Smooth muscle cell (in vitro differentiated cells): ENCODE measurements at regions not wholly inside any gene's neighbourhood (a gene's known extent, or its start where the extent isn't known, plus 50 kb on each side); places are given as distances from the start of the nearest gene placed in this dataset.

Source experiments
- DNase-seq: peaks from one replicate; lab custom pipeline; 2025; ENCODE audit not compliant: unreplicated experiment; lab: John Stamatoyannopoulos, UW
- H2AFZ ChIP-seq: fragments of 200-600 bp; sonication (generic); 2 replicates; pipeline ENCODE4 v1.6.0; 2016; ENCODE audit warnings: antibody characterized with exemption, low read depth, mild to moderate bottlenecking
- H3F3A ChIP-seq: fragments of 200-600 bp; sonication (generic); 2 replicates; pipeline ENCODE4 v1.6.0; 2017; ENCODE audit warnings: antibody characterized with exemption, low read depth
- H3K27ac ChIP-seq: fragments of 200-600 bp; sonication (generic); 2 replicates; pipeline ENCODE4 v1.5.1; 2016; ENCODE audit warnings: low read depth, mild to moderate bottlenecking
- H3K27me3 ChIP-seq: fragments of 200-600 bp; sonication (generic); 2 replicates; pipeline ENCODE4 v1.6.1; 2016; ENCODE audit warnings: low read depth, mild to moderate bottlenecking
- H3K36me3 ChIP-seq: fragments of 200-600 bp; sonication (generic); 2 replicates; pipeline ENCODE4 v1.5.1; 2016; ENCODE audit warnings: low read depth
- H3K4me1 ChIP-seq: fragments of 200-600 bp; sonication (generic); 2 replicates; pipeline ENCODE4 v1.5.1; 2016; ENCODE audit warnings: low read depth
- H3K4me2 ChIP-seq: fragments of 200-600 bp; sonication (generic); 2 replicates; pipeline ENCODE4 v1.6.0; 2016; ENCODE audit warnings: mild to moderate bottlenecking
- H3K4me3 ChIP-seq: fragments of 200-600 bp; sonication (generic); 2 replicates; pipeline ENCODE4 v1.5.1; 2016; ENCODE audit warnings: mild to moderate bottlenecking
- H3K79me2 ChIP-seq: fragments of 200-600 bp; sonication (generic); 2 replicates; pipeline ENCODE4 v1.6.0; 2016; ENCODE audit warnings: low read depth, mild to moderate bottlenecking
- H3K9ac ChIP-seq: fragments of 200-600 bp; sonication (generic); 2 replicates; pipeline ENCODE4 v1.6.0; 2016; ENCODE audit warnings: low read depth
- H3K9me3 ChIP-seq: fragments of 200-600 bp; sonication (generic); replicated peaks from 2 replicates; pipeline ENCODE4 v1.5.1; 2016; ENCODE audit warnings: low read depth
- H4K20me1 ChIP-seq: fragments of 200-600 bp; sonication (generic); 2 replicates; pipeline ENCODE4 v1.6.0; 2016; ENCODE audit warnings: low read depth
- WGBS: methylation state at CpG from one replicate; pipeline ENCODE4 v1.1.7; 2016; ENCODE audit warnings: low lambda C conversion rate; 5-methylcytosine and 5-hydroxymethylcytosine counted together
- TF ChIP-seq, protein P1 (sequence below): fragments of 200-600 bp; sonication (generic); IDR thresholded peaks from 2 replicates; pipeline ENCODE4 v1.5.1; 2017; ENCODE audit warnings: borderline replicate concordance, mild to moderate bottlenecking, antibody characterized with exemption; ENCODE audit not compliant: insufficient read depth, poor library complexity, severe bottlenecking

DNA sequence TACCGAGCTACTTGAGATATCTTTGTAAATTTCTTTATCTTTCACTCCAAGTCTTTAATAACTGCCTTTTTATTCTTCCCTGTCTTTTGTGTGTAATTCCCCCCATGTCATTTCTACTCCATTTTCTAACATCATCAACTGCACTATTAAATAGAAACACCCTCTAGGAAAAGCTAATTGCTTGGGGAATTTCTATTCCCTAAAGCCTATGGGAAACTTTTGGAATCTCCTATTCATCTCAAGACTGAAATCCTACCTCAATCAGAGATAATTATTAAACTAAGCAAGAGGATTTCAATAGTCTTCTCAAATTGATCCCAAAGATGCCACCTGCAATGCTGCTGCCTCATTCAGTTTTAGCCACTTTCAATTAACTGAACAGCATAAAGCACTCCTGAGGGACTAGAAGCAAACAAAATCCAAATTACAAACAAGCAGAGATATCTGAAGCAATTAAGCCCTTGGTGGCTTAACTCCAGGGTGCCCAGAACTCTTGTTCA, 598.7 kb downstream of the IGSF11 start:
- WGBS = 90% methylated on average over 1 of the region's 1 CpG
- no peak overlapping the region for H3K4me3 ChIP-seq
- H3K9ac ChIP-seq = no peak overlapping the region
- H3F3A ChIP-seq = no peaks in the 10 kb centered on the region
- no peaks in the 10 kb centered on the region for H3K9me3 ChIP-seq
- no peak overlapping the region for H3K27ac ChIP-seq
- no peaks in the 10 kb centered on the region for H3K36me3 ChIP-seq
- H4K20me1 ChIP-seq = no peaks in the 10 kb centered on the region
- TF ChIP-seq, protein P1, sequence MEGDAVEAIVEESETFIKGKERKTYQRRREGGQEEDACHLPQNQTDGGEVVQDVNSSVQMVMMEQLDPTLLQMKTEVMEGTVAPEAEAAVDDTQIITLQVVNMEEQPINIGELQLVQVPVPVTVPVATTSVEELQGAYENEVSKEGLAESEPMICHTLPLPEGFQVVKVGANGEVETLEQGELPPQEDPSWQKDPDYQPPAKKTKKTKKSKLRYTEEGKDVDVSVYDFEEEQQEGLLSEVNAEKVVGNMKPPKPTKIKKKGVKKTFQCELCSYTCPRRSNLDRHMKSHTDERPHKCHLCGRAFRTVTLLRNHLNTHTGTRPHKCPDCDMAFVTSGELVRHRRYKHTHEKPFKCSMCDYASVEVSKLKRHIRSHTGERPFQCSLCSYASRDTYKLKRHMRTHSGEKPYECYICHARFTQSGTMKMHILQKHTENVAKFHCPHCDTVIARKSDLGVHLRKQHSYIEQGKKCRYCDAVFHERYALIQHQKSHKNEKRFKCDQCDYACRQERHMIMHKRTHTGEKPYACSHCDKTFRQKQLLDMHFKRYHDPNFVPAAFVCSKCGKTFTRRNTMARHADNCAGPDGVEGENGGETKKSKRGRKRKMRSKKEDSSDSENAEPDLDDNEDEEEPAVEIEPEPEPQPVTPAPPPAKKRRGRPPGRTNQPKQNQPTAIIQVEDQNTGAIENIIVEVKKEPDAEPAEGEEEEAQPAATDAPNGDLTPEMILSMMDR = no peak
- no peaks in the 10 kb centered on the region for H3K79me2 ChIP-seq
- DNase-seq = no peak
- H3K27me3 ChIP-seq = no peaks in the 10 kb centered on the region
- no peak overlapping the region for H2AFZ ChIP-seq
- peaks cover 3% of the 10 kb centered on the region for H3K4me1 ChIP-seq
- H3K4me2 ChIP-seq = no peak overlapping the region

DNA sequence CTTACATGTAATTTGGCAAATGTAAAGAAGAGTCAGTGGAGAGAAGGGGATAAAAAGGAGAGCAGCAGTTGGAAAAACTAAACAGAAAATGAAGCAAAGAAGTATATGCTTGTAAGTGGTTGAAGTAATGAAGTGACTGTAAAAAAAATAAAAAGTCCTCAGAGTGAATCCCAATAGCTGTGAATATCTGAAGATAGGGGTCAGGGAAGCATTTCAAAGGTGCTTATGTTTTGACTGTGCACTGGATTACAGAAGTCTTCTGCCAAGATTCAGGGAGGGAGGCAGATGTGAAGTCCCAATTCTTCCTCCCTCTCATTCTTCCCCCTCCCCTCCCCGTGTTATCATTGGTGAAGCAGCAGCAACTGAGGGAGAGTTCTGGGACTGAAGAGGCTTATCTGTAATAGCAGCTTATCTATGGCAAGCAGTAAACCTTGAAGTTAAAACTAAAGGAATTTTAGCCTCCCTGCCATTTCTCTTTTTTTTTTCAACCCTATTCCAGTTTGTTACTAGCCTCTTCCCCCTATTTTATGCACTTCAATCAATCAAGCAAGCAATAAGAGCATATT, 597.9 kb downstream of the IGSF11 start:
- Histone ChIP-seq H3K4me1 (peaks cover 3% of the 10 kb centered on the region), H4K20me1 (no peaks in the 10 kb centered on the region), H3K79me2 (no peaks in the 10 kb centered on the region), H3K27me3 (no peaks in the 10 kb centered on the region), H3K36me3 (no peaks in the 10 kb centered on the region), H3K9me3 (no peaks in the 10 kb centered on the region), H3K9ac (no peak overlapping the region), H2AFZ (no peak overlapping the region), H3K4me3 (no peak overlapping the region), H3K27ac (no peak overlapping the region), H3K4me2 (no peak overlapping the region), H3F3A (no peaks in the 10 kb centered on the region)
- WGBS = 25% methylated on average over 1 of the region's 1 CpG
- no peak for DNase-seq
- TF ChIP-seq, protein P1 = no peak

DNA sequence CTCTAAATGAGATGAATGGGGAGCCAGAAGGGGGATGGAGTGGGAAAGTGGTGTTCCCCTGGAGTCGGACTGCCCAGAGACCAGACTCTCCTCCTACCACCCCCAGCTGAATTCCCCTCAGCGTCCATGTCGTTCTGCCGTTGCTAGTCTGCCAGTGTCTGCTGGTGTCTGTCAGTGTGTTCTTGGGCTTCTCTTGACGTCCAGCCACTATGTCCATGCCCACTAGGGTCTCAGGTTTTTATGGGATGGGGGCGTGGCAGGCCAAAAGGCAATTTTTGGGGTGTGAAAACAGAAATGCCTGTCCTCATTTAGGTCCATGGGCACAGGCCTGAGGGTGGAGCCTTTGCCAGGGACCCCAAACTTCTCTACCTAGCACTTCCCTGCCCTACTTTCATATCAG, 589.6 kb downstream of the IGSF11 start:
- Histone ChIP-seq H3K9ac (no peak overlapping the region), H3K4me2 (no peak overlapping the region), H3K27ac (no peak overlapping the region), H3K9me3 (no peaks in the 10 kb centered on the region), H3K4me1 (no peaks in the 10 kb centered on the region), H3K27me3 (no peaks in the 10 kb centered on the region), H3K36me3 (no peaks in the 10 kb centered on the region), H3F3A (no peaks in the 10 kb centered on the region), H2AFZ (no peak overlapping the region), H3K79me2 (no peaks in the 10 kb centered on the region), H4K20me1 (no peaks in the 10 kb centered on the region), H3K4me3 (no peak overlapping the region)
- TF ChIP-seq, protein P1 = no peak
- DNase-seq = no peak
- WGBS = 90% methylated on average over 6 of the region's 6 CpGs

DNA sequence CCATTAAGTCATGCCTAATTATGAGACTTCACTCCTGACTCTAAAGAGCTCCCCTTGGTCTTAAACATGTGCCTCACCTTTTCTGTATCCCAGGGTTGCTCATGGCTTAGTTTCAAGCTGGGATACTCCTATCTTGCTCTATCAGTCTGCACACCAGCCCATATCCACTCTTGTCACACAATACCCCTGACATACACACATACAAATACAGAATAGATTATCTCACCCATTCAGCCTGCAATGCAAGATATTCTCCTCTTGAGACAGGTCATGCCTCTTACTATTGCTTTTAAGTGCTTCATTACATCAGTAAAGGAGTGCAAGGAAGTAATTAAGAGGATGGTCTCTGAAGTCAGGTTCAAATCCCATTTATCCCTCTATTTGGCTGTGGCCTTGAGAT, 587.3 kb downstream of the IGSF11 start:
- Histone ChIP-seq H3K36me3 (no peaks in the 10 kb centered on the region), H3K4me2 (no peak overlapping the region), H3K4me3 (no peak overlapping the region), H2AFZ (no peak overlapping the region), H4K20me1 (no peaks in the 10 kb centered on the region), H3K79me2 (no peaks in the 10 kb centered on the region), H3K9ac (no peak overlapping the region), H3K27ac (no peak overlapping the region), H3K27me3 (no peaks in the 10 kb centered on the region), H3K4me1 (no peaks in the 10 kb centered on the region), H3K9me3 (no peaks in the 10 kb centered on the region), H3F3A (no peaks in the 10 kb centered on the region)
- TF ChIP-seq, protein P1 = no peak
- no peak for DNase-seq
